H1 (cell line): ENCODE measurements at regions not wholly inside any gene's neighbourhood (a gene's known extent, or its start where the extent isn't known, plus 50 kb on each side); places are given as distances from the start of the nearest gene placed in this dataset.

Experiments used
- CTCF ChIA-PET: fragments of 300-600 bp; sonication (Branson Sonifier 250); formaldehyde crosslinking; loops from one replicate; lab custom pipeline; 2021; ENCODE audit not compliant: partially characterized antibody; lab: Charles Lee
- POLR2A ChIA-PET: fragments of 300-600 bp; sonication (Branson Sonifier 250); formaldehyde crosslinking; loops from one replicate; lab custom pipeline; 2021; ENCODE audit warnings: inconsistent platforms; ENCODE audit not compliant: partially characterized antibody; lab: Charles Lee
- DNase-seq, 2 experiments: peaks; one replicate each; pipeline versions ENCODE4 v3.0.0 to v3.0.0-alpha.2; 2010 to 2022; ENCODE audit warnings: low spot score in 2 of 2, low read depth in 1 of 2, mixed read lengths in 1 of 2
- FAIRE-seq: peaks from 2 replicates; lab custom pipeline; 2011; peaks lifted over from hg19 to GRCh38; lab: Jason Lieb, UNC
- H2AFZ ChIP-seq: 2 replicates; pipeline ENCODE4 v1.8.1; 2012; ENCODE audit warnings: low read length, inconsistent platforms
- H2AK5ac ChIP-seq: 2 replicates; pipeline ENCODE4 v1.6.1; 2013; ENCODE audit warnings: low read depth, low read length
- H2BK120ac ChIP-seq: replicated peaks from 2 replicates; pipeline ENCODE3; 2013; ENCODE audit warnings: low read depth, low read length, inconsistent platforms
- H2BK12ac ChIP-seq: 2 replicates; pipeline ENCODE4 v1.6.1; 2013; ENCODE audit warnings: low read depth, low read length
- H2BK15ac ChIP-seq: 2 replicates; pipeline ENCODE4 v1.6.1; 2013; ENCODE audit warnings: low read length
- H2BK20ac ChIP-seq: 2 replicates; pipeline ENCODE4 v1.6.1; 2013; ENCODE audit warnings: low read length
- H2BK5ac ChIP-seq: 2 replicates; pipeline ENCODE4 v1.6.1; 2013; ENCODE audit warnings: low read depth, low read length
- H3K14ac ChIP-seq: 2 replicates; pipeline ENCODE4 v1.6.1; 2013; ENCODE audit warnings: inconsistent platforms; ENCODE audit not compliant: insufficient read length
- H3K18ac ChIP-seq: 2 replicates; pipeline ENCODE4 v1.6.1; 2013; ENCODE audit warnings: low read length; ENCODE audit errors: extremely low read depth
- H3K23ac ChIP-seq: 2 replicates; pipeline ENCODE4 v1.6.1; 2013; ENCODE audit warnings: inconsistent platforms; ENCODE audit not compliant: insufficient read length
- H3K23me2 ChIP-seq: 2 replicates; pipeline ENCODE4 v1.6.1; 2013; ENCODE audit warnings: low read depth, low read length
- H3K27ac ChIP-seq: 2 replicates; pipeline ENCODE4 v1.6.1; 2011; ENCODE audit warnings: low read depth, low read length, inconsistent platforms
- H3K27me3 ChIP-seq, 4 experiments: replicated peaks in 1 of 4; 1 replicate in 1 of 4; 2 replicates in 3 of 4; pipeline versions ENCODE4 v1.6.1 to v1.8.1; 2011 to 2013; ENCODE audit warnings: low read length in 3 of 4, mild to moderate bottlenecking in 3 of 4, inconsistent platforms in 2 of 4, mixed read lengths in 2 of 4, moderate library complexity in 1 of 4; ENCODE audit not compliant: control insufficient read depth in 3 of 4, insufficient read depth in 3 of 4; ENCODE audit errors: extremely low read depth in 1 of 4
- H3K36me3 ChIP-seq, 4 experiments: 2 replicates each; pipeline versions ENCODE4 v1.6.1 to v1.8.1; 2011 to 2013; ENCODE audit warnings: mild to moderate bottlenecking in 4 of 4, low read length in 3 of 4, moderate library complexity in 2 of 4, control low read depth in 1 of 4, inconsistent platforms in 1 of 4; ENCODE audit not compliant: insufficient read depth in 4 of 4, control insufficient read depth in 2 of 4
- H3K4ac ChIP-seq: replicated peaks from 2 replicates; pipeline ENCODE3; 2013; ENCODE audit warnings: low read length, low read depth, mixed read lengths, inconsistent platforms; ENCODE audit not compliant: insufficient read length
- H3K4me1 ChIP-seq, 4 experiments: replicated peaks in 1 of 4; 1 replicate in 1 of 4; 2 replicates in 3 of 4; pipeline versions ENCODE4 v1.6.1 to v1.8.1; 2011 to 2013; ENCODE audit warnings: low read length in 3 of 4, inconsistent platforms in 2 of 4, mixed read lengths in 1 of 4; ENCODE audit not compliant: insufficient read depth in 4 of 4, control insufficient read depth in 3 of 4
- H3K4me2 ChIP-seq, 2 experiments: 2 replicates each; pipeline versions ENCODE4 v1.6.1 to v1.8.1; 2011 to 2013; ENCODE audit warnings: low read depth in 2 of 2, low read length in 2 of 2, control low read depth in 1 of 2, inconsistent platforms in 1 of 2, mild to moderate bottlenecking in 1 of 2; ENCODE audit not compliant: insufficient read depth in 1 of 2
- H3K4me3 ChIP-seq, 4 experiments: fragments of 200-600, 300-600 bp in 1 of 4; sonication (generic), shearing (Covaris generic), sonication (Bioruptor Twin) in 1 of 4; 2 replicates each; pipeline versions ENCODE4 v1.5.1 to v1.8.1; 2011 to 2016; ENCODE audit warnings: low read length in 4 of 4, low read depth in 3 of 4, control low read depth in 2 of 4, inconsistent platforms in 2 of 4, mild to moderate bottlenecking in 2 of 4, mixed read lengths in 1 of 4, moderate library complexity in 1 of 4; ENCODE audit not compliant: insufficient read depth in 2 of 4; ENCODE audit errors: extremely low read depth in 1 of 4
- H3K56ac ChIP-seq: replicated peaks from 2 replicates; pipeline ENCODE3; 2013; ENCODE audit warnings: low read depth, mild to moderate bottlenecking, mixed read lengths, low read length, inconsistent platforms; ENCODE audit not compliant: insufficient read length
- H3K79me1 ChIP-seq: 2 replicates; pipeline ENCODE4 v1.6.1; 2013; ENCODE audit warnings: low read depth, low read length, control low read depth
- H3K79me2 ChIP-seq, 2 experiments: 2 replicates each; pipeline versions ENCODE4 v1.6.1 to v1.8.1; 2012 to 2013; ENCODE audit warnings: low read length in 2 of 2, mild to moderate bottlenecking in 2 of 2, inconsistent platforms in 1 of 2; ENCODE audit not compliant: insufficient read depth in 2 of 2, control insufficient read depth in 1 of 2
- H3K9ac ChIP-seq, 4 experiments: replicated peaks in 1 of 4; 1 replicate in 1 of 4; 2 replicates in 3 of 4; pipeline versions ENCODE4 v1.6.1 to v1.8.1; 2011 to 2013; ENCODE audit warnings: low read depth in 3 of 4, low read length in 3 of 4, control low read depth in 2 of 4, mild to moderate bottlenecking in 2 of 4, moderate library complexity in 2 of 4, inconsistent platforms in 1 of 4; ENCODE audit errors: extremely low read depth in 1 of 4
- H3K9me3 ChIP-seq, 2 experiments: 2 replicates each; pipeline versions ENCODE4 v1.6.1 to v1.8.1; 2012 to 2013; ENCODE audit warnings: mild to moderate bottlenecking in 2 of 2, moderate library complexity in 2 of 2, control low read depth in 1 of 2, inconsistent platforms in 1 of 2, low read depth in 1 of 2, low read length in 1 of 2, mixed read lengths in 1 of 2; ENCODE audit not compliant: insufficient read depth in 2 of 2
- H4K20me1 ChIP-seq, 2 experiments: replicated peaks in 1 of 2; 2 replicates each; pipeline versions ENCODE3 to v1.8.1; 2011 to 2013; ENCODE audit warnings: inconsistent platforms in 2 of 2, low read length in 2 of 2, mild to moderate bottlenecking in 1 of 2; ENCODE audit not compliant: insufficient read depth in 2 of 2, control insufficient read depth in 1 of 2
- H4K5ac ChIP-seq: 2 replicates; pipeline ENCODE4 v1.6.1; 2013; ENCODE audit warnings: low read length, low read depth, mixed read lengths, inconsistent platforms; ENCODE audit not compliant: insufficient read length
- H4K8ac ChIP-seq: 2 replicates; pipeline ENCODE4 v1.8.0; 2013; ENCODE audit warnings: mild to moderate bottlenecking, moderate library complexity, low read length, inconsistent platforms; ENCODE audit not compliant: insufficient read depth; ENCODE audit errors: extremely low read depth
- H4K91ac ChIP-seq: replicated peaks from 2 replicates; pipeline ENCODE3; 2013; ENCODE audit warnings: low read length, mixed read lengths, inconsistent platforms; ENCODE audit not compliant: insufficient read length
- ATF3 ChIP-seq: IDR thresholded peaks from 2 replicates; pipeline ENCODE4 v1.6.1; 2011; ENCODE audit warnings: low read depth, mild to moderate bottlenecking, low read length; ENCODE audit not compliant: insufficient read depth
- BRCA1 ChIP-seq: IDR thresholded peaks from 2 replicates; pipeline ENCODE4 v1.6.1; 2012; ENCODE audit warnings: low read depth, low read length, improper control_type of control experiment
- CBX5 ChIP-seq: fragments of 300-800, 300-1000 bp; sonication (generic); IDR thresholded peaks from 2 replicates; pipeline ENCODE4 v1.7.1; 2016; ENCODE audit warnings: antibody characterized with exemption, low read length, low read depth
- E2F6 ChIP-seq: IDR thresholded peaks from 2 replicates; pipeline ENCODE4 v1.6.1; 2012; ENCODE audit warnings: inconsistent platforms
- HDAC2 ChIP-seq, 2 experiments: fragments of 300-600 bp in 1 of 2; sonication (generic) in 1 of 2; IDR thresholded peaks; 2 replicates each; pipeline ENCODE4 v1.6.1; 2011 to 2012; ENCODE audit warnings: low read depth in 2 of 2, low read length in 2 of 2, mild to moderate bottlenecking in 2 of 2, moderate library complexity in 2 of 2, borderline replicate concordance in 1 of 2, inconsistent platforms in 1 of 2
- JUN ChIP-seq: IDR thresholded peaks from 2 replicates; pipeline ENCODE4 v1.6.1; 2011; ENCODE audit warnings: low read depth, mild to moderate bottlenecking, improper control_type of control experiment, low read length
- KDM1A ChIP-seq: fragments of 200-600, 300-600 bp; sonication (generic); IDR thresholded peaks from 2 replicates; pipeline ENCODE4 v1.7.1; 2016; ENCODE audit warnings: mild to moderate bottlenecking, low read length, borderline replicate concordance
- MAFK ChIP-seq: IDR thresholded peaks from 2 replicates; pipeline ENCODE4 v1.6.1; 2012; ENCODE audit warnings: low read depth, mild to moderate bottlenecking, improper control_type of control experiment, low read length
- SIX5 ChIP-seq: IDR thresholded peaks from 2 replicates; pipeline ENCODE4 v1.6.1; 2011; ENCODE audit warnings: mild to moderate bottlenecking, low read depth, low read length
- SUZ12 ChIP-seq: fragments of 200-600 bp; sonication (generic); IDR thresholded peaks from 2 replicates; pipeline ENCODE4 v1.6.1; 2012; ENCODE audit warnings: mild to moderate bottlenecking, inconsistent platforms, low read length, moderate library complexity, mixed read lengths
- TAF7 ChIP-seq: optimal IDR thresholded peaks from 2 replicates; pipeline ENCODE3; 2011; ENCODE audit warnings: low read depth, mild to moderate bottlenecking, inconsistent platforms, low read length, moderate library complexity, borderline replicate concordance
- TEAD4 ChIP-seq: IDR thresholded peaks from 2 replicates; pipeline ENCODE4 v1.6.1; 2012; ENCODE audit warnings: low read depth, low read length, inconsistent platforms, mixed read lengths
- whole genome bisulfite sequencing, 2 experiments: shearing (Covaris generic) in 1 of 2; methylation state at CpG; one replicate each; pipeline versions ENCODE4 v1.1.6 to v1.1.7; 2013 to 2015; ENCODE audit warnings: low lambda C conversion rate in 2 of 2, mixed read lengths in 2 of 2, inconsistent platforms in 1 of 2, low coverage in 1 of 2, missing lambda C conversion rate in 1 of 2; ENCODE audit not compliant: insufficient replicate concordance in 2 of 2, insufficient coverage in 1 of 2, insufficient read length in 1 of 2; ENCODE audit errors: extremely low coverage in 1 of 2, missing lambda C conversion rate in 1 of 2; 5-methylcytosine and 5-hydroxymethylcytosine counted together

- no peaks in the 10 kb centered on the region for H3K36me3 ChIP-seq
- no peak overlapping the region for H4K8ac ChIP-seq
- H3K27ac ChIP-seq: no peak overlapping the region
- no peaks in the 10 kb centered on the region for H3K9me3 ChIP-seq
- H3K4ac ChIP-seq: peak overlapping the region; percentile 4
- H3K79me2 ChIP-seq: no peaks in the 10 kb centered on the region
- no peak overlapping the region for H2BK12ac ChIP-seq
- H3K23me2 ChIP-seq: 0 out of 2 replicates have a peak, but pooled peaks cover 1% of the 10 kb centered on the region
- H3K4me2 ChIP-seq: peak overlapping the region; percentile 48 to 90; a peak in 1 of 4 replicates
- H3K4me1 ChIP-seq: peaks cover 0 to 10% (median 3%) of the 10 kb centered on the region in 4 experiments; a peak in 6 of 7 replicates
- H2BK5ac ChIP-seq: no peak overlapping the region
- DNase-seq (no peak), FAIRE-seq (no peak)
- no peak overlapping the region for H3K56ac ChIP-seq
- no peak overlapping the region for H2BK15ac ChIP-seq
- H3K4me3 ChIP-seq: no peak overlapping the region
- no peak overlapping the region for H3K23ac ChIP-seq
- no peak overlapping the region for H2BK20ac ChIP-seq
- H3K27me3 ChIP-seq: peaks cover 0 to 7% (median 3%) of the 10 kb centered on the region in 4 experiments; a peak in 3 of 7 replicates
- 74% methylated on average over 1 of the region's 1 CpG; no CpG with 5 or more reads in 1 of the 2 experiments for WGBS, 2 experiments
- no peak overlapping the region for H2BK120ac ChIP-seq
- no peak overlapping the region for H3K9ac ChIP-seq
- POLR2A ChIA-PET: interaction anchor here (2.1 kb wide), 1 partner anchor 10 kb away, joined by 6 read pairs; no protein-coding TSS in a partner anchor
- no peaks in the 10 kb centered on the region for H4K20me1 ChIP-seq
- no peak overlapping the region for H2AK5ac ChIP-seq
- CTCF ChIA-PET: interaction anchor here (0.7 to 5.9 kb wide), 40 partner anchors 12 to 1211 kb away, joined by 3 to 70 read pairs (median 6); no protein-coding TSS in a partner anchor
- no peak overlapping the region for H4K5ac ChIP-seq
- H3K14ac ChIP-seq: no peak overlapping the region
- H2AFZ ChIP-seq: no peak overlapping the region
- no peaks in the 10 kb centered on the region for H3K79me1 ChIP-seq
- H3K18ac ChIP-seq: no peak overlapping the region; the same call in 1 of the 2 replicates
- no peak overlapping the region for H4K91ac ChIP-seq
- no peak for TF ChIP-seq MAFK
- TF ChIP-seq KDM1A: no peak
- no peak for TF ChIP-seq SIX5
- no peak for TF ChIP-seq ATF3
- no peak for TF ChIP-seq TEAD4
- no peak for TF ChIP-seq JUN
- TF ChIP-seq TAF7: no peak
- TF ChIP-seq CBX5: no peak
- TF ChIP-seq BRCA1: no peak
- no peak for TF ChIP-seq E2F6
- TF ChIP-seq SUZ12: no peak
- no peak for TF ChIP-seq HDAC2 (IDR thresholded peaks at IDR 0.05; ENCODE audit: borderline replicate concordance in 1 of 2, low read depth in 2 of 2, low read length in 2 of 2)
Observed at GRCh38 chr1:209208648-209209047, 374.9 kb upstream of the CAMK1G start.
